SK-N-MC (cell line): ENCODE measurements at regions not wholly inside any gene's neighbourhood (a gene's known extent, or its start where the extent isn't known, plus 50 kb on each side); places are given as distances from the start of the nearest gene placed in this dataset.
"Not testable (repeated sequence)": the region's sequence is repeated elsewhere in the genome, so short reads cannot be mapped to it uniquely, and the experiment has no call there.

Experiments used
- DNase-seq: peaks from one replicate; pipeline ENCODE4 v3.0.0-alpha.2; 2011; ENCODE audit warnings: low read depth, low spot score
- H3K27ac ChIP-seq: fragments of 200-600 bp; sonication (generic); 2 replicates; pipeline ENCODE4 v1.5.1; 2016; ENCODE audit warnings: mixed run types
- H3K36me3 ChIP-seq: fragments of 200-600 bp; sonication (generic); 2 replicates; pipeline ENCODE4 v1.6.1; 2017; ENCODE audit warnings: antibody characterized with exemption, low read length, mixed read lengths; ENCODE audit not compliant: insufficient read depth
- H3K4me3 ChIP-seq: fragments of 200-600 bp; sonication (generic); 2 replicates; pipeline ENCODE4 v1.5.1; 2016
- H3K9ac ChIP-seq: fragments of 200-600 bp; sonication (generic); 2 replicates; pipeline ENCODE4 v1.8.0; 2017; ENCODE audit warnings: mixed run types, mixed read lengths; ENCODE audit not compliant: insufficient read length
- H3K9me3 ChIP-seq: fragments of 200-600 bp; sonication (generic); 2 replicates; pipeline ENCODE4 v1.6.1; 2017; ENCODE audit warnings: low read depth, mild to moderate bottlenecking, antibody characterized with exemption, low read length, moderate library complexity, mixed read lengths
- EZH2 ChIP-seq: fragments of 200-600 bp; sonication (generic); IDR thresholded peaks from one replicate; pipeline ENCODE4 v1.6.1; 2017; ENCODE audit warnings: antibody characterized with exemption
- FOXP2 ChIP-seq: optimal IDR thresholded peaks from 2 replicates; pipeline ENCODE3; 2011; ENCODE audit warnings: mild to moderate bottlenecking, moderate library complexity; ENCODE audit not compliant: insufficient read depth; ENCODE audit errors: extremely low read length, control extremely low read depth
- POLR2AphosphoS5 ChIP-seq: IDR thresholded peaks from 2 replicates; pipeline ENCODE4 v1.6.1; 2012; ENCODE audit warnings: mild to moderate bottlenecking, low read depth, low read length, borderline replicate concordance

DNA sequence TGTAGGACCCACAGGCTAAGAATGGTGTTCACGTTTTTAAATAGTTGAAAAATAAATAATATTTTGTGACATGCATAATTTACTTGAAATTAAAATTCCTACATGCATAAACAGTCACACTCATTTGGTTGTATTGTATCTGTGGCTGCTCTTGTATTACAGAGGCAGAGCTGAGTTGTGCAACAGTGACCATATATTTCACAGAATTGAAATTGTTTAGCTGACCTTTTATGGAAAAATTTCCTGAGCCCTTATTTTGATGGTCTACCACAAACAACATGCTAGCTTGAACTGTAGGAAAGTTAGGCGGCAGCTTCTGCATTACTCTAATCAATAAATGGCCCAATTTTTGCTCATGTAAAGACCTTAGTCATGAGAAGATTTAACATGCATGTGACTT, 633.4 kb upstream of the AADAT start:
- no peak for TF ChIP-seq FOXP2
- no peak for TF ChIP-seq EZH2
- no peak for TF ChIP-seq POLR2AphosphoS5
- H3K9me3 ChIP-seq = no peaks in the 10 kb centered on the region
- no peak overlapping the region for H3K27ac ChIP-seq
- no peaks in the 10 kb centered on the region for H3K36me3 ChIP-seq
- H3K9ac ChIP-seq = no peak overlapping the region
- H3K4me3 ChIP-seq = no peak overlapping the region
- DNase-seq = no peak

DNA sequence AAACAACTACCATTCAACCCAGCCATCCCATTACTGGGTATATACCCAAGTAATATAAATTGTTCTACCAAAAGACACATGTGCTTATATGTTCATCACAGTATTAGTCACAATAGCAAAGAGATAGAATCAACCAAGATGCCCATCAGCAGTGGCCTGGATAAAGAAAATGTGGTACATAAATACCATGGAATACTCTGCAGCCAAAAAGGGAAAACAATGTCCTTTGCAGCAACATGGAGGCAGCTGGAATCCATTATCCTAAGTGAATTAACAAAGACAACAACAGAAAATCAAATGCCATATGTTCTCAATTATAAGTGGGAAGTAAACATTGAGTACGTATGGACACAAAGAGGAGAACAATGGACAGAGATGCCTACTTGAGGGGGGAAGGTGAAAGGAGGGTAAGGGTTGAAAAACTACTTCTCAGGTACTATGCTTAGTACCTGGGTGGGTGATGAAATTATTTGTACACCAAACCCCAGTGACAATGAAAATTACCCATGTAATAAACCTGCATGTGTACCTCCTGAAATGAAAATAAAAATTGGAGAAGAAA, 632.1 kb upstream of the AADAT start:
- H3K27ac ChIP-seq = no peak overlapping the region
- no peak overlapping the region for H3K9ac ChIP-seq
- no peak overlapping the region for H3K4me3 ChIP-seq
- no peak for DNase-seq
- no peaks in the 10 kb centered on the region for H3K36me3 ChIP-seq
- H3K9me3 ChIP-seq = no peaks in the 10 kb centered on the region
- no peak for TF ChIP-seq POLR2AphosphoS5
- TF ChIP-seq FOXP2 = no peak
- TF ChIP-seq EZH2 = no peak

DNA sequence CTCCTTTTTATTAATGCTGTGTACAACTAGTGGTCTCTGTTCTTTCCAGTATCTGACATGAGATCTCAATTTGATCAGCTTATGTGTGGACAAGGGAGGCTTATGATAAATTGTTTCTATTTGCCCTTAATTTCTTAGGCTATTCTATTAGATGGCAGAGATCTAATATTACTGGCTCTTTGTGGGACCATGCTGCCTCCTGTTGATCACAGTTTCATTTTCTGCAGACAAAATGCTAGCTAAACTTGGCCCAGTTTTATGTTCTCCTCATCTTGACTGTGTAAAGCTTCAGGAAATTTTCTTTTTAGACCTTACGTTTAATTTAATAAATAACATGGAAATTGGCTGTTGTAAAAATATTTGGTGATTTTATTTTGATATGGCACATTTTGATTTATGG, 627.1 kb upstream of the AADAT start:
- Histone ChIP-seq H3K36me3 (no peaks in the 10 kb centered on the region), H3K9ac (no peak overlapping the region), H3K27ac (no peak overlapping the region), H3K4me3 (no peak overlapping the region), H3K9me3 (no peaks in the 10 kb centered on the region)
- no peak for TF ChIP-seq POLR2AphosphoS5
- no peak for TF ChIP-seq FOXP2
- no peak for TF ChIP-seq EZH2
- no peak for DNase-seq

DNA sequence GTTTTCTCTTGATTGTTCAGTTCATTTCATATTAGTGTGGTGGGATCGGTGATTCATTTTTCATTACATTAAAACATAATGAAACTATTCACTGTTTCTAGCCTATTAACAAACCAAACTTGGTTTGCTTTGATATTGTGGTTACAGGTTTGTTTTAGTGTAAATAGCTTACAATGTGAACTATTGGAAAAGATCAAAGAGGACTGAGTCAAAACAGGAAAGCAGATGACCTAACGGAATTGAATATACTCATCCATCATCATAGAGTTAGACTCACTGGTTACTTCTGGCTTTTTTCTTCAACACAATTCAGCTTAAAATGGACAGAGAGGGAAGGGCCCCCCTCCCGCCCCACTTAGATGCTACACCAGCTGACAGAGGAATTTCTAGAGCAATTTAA, 616.2 kb upstream of the AADAT start:
- no peak overlapping the region for H3K9ac ChIP-seq
- no peak overlapping the region for H3K4me3 ChIP-seq
- no peaks in the 10 kb centered on the region for H3K36me3 ChIP-seq
- no peak for DNase-seq
- TF ChIP-seq EZH2 (no peak), FOXP2 (no peak), POLR2AphosphoS5 (no peak)
- H3K27ac ChIP-seq = no peak overlapping the region
- H3K9me3 ChIP-seq = no peaks in the 10 kb centered on the region

DNA sequence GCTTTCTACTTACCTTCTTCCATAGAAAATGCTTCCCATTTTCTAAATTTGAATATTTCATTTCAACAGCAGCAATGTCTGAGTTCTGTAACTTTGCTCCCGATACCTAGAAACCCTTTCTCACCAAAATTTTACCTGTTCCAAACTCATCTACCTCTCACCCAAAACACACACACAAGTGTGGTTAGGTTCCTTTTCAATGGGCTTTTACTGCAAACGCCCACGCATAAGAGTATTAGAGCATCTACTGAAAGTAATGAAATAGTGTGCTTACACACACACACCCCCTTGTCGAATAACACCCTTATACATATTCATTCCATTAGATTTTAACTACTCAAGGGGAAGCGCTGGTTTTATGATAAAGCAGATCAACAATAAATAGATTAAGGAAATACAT, 610.3 kb upstream of the AADAT start:
- DNase-seq = no peak
- Histone ChIP-seq H3K4me3 (no peak overlapping the region), H3K36me3 (no peaks in the 10 kb centered on the region), H3K27ac (no peak overlapping the region), H3K9me3 (no peaks in the 10 kb centered on the region), H3K9ac (no peak overlapping the region)
- TF ChIP-seq EZH2 = no peak
- no peak for TF ChIP-seq POLR2AphosphoS5
- no peak for TF ChIP-seq FOXP2

DNA sequence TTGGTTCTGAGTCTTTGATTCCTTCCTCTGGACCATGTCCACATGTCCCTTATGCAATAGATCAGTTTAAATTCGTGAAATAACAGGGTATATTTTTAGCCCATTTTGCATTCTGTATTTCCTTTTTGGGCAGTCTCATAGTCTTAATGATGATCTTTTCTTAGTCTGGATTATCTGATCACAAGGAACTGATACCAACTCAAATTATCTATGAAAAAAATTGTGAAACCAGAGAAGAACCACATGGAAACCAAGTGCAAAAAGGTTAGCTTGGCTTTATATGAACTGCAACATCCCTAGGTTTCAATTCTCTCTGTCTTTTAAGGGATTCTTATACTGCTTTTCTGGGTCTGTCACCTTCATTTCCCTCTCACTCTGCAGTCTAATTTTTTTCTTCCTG, 608.6 kb upstream of the AADAT start:
- TF ChIP-seq POLR2AphosphoS5 = no peak
- TF ChIP-seq EZH2 = no peak
- TF ChIP-seq FOXP2 = no peak
- Histone ChIP-seq H3K9ac (no peak overlapping the region), H3K9me3 (no peaks in the 10 kb centered on the region), H3K27ac (no peak overlapping the region), H3K36me3 (no peaks in the 10 kb centered on the region), H3K4me3 (no peak overlapping the region)
- DNase-seq = no peak

DNA sequence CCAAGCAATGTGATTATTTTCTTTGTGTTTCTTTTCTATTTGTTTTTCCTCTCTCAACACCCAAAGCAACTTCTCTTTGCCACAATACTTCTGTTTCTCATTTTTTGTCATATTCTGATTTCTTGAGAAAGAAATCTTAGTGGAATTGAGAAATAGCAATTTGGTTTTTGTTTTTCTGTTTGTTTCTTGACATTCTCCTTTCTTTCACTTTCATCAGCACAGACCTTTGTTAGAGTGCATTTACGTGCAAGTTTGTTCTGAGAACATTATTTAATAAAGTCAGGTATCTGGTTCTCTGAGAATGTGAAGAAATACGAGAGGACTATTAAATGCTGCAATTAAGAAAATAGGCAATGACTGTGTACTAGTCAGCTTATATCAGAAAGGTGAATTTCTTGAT, 608.1 kb upstream of the AADAT start:
- DNase-seq = no peak
- Histone ChIP-seq H3K4me3 (no peak overlapping the region), H3K27ac (no peak overlapping the region), H3K9me3 (no peaks in the 10 kb centered on the region), H3K36me3 (no peaks in the 10 kb centered on the region), H3K9ac (no peak overlapping the region)
- TF ChIP-seq EZH2 (no peak), POLR2AphosphoS5 (no peak), FOXP2 (no peak)

DNA sequence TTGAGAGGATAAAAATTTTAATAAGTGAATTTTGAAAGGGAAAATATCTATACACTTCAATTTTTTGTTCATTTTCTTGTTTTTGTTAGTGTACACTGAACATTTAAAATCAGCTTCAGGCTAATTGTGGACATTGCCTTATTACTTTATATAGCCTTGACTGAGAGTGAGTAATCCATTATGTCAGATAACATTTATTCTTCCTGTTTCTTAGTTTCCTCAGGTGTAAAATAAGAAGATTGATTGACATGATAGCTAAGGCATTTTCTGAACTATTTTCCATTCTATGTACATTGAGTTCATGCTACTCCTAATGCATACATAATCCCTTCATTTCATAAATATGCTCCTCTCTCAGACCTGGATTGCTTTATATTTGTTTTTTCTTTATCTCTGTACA, 607.3 kb upstream of the AADAT start:
- Histone ChIP-seq H3K36me3 (no peaks in the 10 kb centered on the region), H3K9me3 (no peaks in the 10 kb centered on the region), H3K9ac (no peak overlapping the region), H3K4me3 (no peak overlapping the region), H3K27ac (no peak overlapping the region)
- no peak for DNase-seq
- no peak for TF ChIP-seq POLR2AphosphoS5
- no peak for TF ChIP-seq EZH2
- no peak for TF ChIP-seq FOXP2

DNA sequence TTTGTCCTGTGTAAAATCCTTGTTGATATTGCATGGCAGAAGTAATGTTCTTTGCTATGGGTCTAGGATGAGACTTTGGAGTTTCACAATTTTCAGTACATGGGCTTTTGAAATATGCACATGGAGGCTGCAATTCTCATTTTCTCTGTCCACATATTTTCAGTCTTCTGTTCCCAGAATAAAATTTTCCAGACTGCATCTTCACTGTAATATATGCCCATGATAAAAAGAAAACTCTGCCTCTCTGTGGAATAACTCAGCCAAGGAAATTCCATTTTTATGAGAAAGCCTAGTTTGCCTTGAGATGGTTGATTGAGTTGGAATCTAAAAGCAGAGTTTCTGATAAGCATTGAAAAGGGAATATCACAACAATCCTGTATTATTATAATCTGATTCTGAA, 601.4 kb upstream of the AADAT start:
- TF ChIP-seq FOXP2 (no peak), POLR2AphosphoS5 (no peak), EZH2 (no peak)
- no peak overlapping the region for H3K9ac ChIP-seq
- no peak overlapping the region for H3K27ac ChIP-seq
- DNase-seq = no peak
- H3K9me3 ChIP-seq = no peaks in the 10 kb centered on the region
- no peak overlapping the region for H3K4me3 ChIP-seq
- no peaks in the 10 kb centered on the region for H3K36me3 ChIP-seq

DNA sequence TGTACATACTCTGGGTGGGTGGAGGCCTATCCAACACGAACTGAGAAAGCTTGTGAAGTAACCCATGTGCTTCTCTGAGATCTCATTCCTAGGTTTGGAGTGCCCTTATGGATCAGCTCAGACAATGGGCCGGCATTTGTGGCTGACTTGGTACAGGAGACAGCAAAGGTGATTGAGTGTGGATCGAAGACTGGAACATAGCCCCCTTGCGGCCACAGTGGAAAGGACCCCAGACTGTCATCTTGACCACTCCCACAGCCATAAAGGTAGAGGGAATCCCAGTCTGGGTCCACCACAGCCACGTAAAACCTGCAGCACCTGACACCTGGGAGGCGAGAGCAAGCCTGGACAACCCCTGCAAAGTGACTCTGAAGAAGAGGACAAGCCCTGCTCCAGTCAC, 598.0 kb upstream of the AADAT start:
- Histone ChIP-seq H3K9me3 (no peaks in the 10 kb centered on the region), H3K36me3 (no peaks in the 10 kb centered on the region), H3K4me3 (no peak overlapping the region), H3K27ac (no peak overlapping the region), H3K9ac (no peak overlapping the region)
- no peak for DNase-seq
- TF ChIP-seq FOXP2 (no peak), POLR2AphosphoS5 (no peak), EZH2 (no peak)

DNA sequence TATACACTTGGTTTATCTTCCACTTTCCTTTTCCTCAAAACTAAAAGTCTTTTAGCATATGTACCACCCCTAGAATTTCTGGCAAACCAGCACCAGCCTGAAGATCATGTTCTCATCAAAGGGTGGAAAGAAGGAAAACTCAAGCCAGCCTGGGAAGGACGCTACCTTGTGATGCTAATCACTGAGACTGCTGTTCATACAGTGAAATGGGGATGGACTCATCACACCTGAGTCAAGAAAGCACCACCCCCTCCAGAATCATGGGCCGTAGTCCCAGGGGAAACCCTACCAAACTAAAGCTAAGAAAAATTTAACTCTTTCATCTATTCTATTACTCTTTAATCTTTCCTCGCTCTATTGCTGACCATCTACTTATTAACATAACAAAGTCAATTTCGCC, 595.9 kb upstream of the AADAT start:
- not testable (repeated sequence) for H3K4me3 ChIP-seq, H3K27ac ChIP-seq, H3K36me3 ChIP-seq, H3K9me3 ChIP-seq, H3K9ac ChIP-seq, DNase-seq
